Stimulated activated naive CD8-positive, alpha-beta T cell treated with anti-CD3 and anti-CD28 coated beads, Interleukin-15, amount 100 ng/mL, for 72 hours (primary cell): ENCODE measurements at regions not wholly inside any gene's neighbourhood (a gene's known extent, or its start where the extent isn't known, plus 50 kb on each side); places are given as distances from the start of the nearest gene placed in this dataset.

Experiments used
- ATAC-seq: fragments of 150-1000 bp; cut with Tn5 transposase; 2 replicates; pipeline ENCODE4 v1.10.0; 2021; ENCODE audit warnings: mild to moderate bottlenecking, moderate library complexity
- DNase-seq, 2 donors: peaks; one replicate each; pipeline ENCODE4 v3.0.0; 2021 to 2022
- H3K27ac Mint-ChIP-seq, 2 donors: one replicate each; pipeline ENCODE4 v1.8.0; 2022; ENCODE audit warnings: mild to moderate bottlenecking in 2 of 2, mixed read lengths in 2 of 2, moderate library complexity in 2 of 2
- H3K27me3 Mint-ChIP-seq: one replicate; pipeline ENCODE4 v1.8.0; 2022; ENCODE audit warnings: mixed read lengths
- H3K4me1 Mint-ChIP-seq: one replicate; pipeline ENCODE4 v1.8.0; 2022; ENCODE audit warnings: mild to moderate bottlenecking, mixed read lengths
- H3K4me3 Mint-ChIP-seq, 2 donors: one replicate each; pipeline ENCODE4 v1.8.0; 2022; ENCODE audit warnings: mild to moderate bottlenecking in 2 of 2, mixed read lengths in 2 of 2, moderate library complexity in 1 of 2
- H3K9me3 Mint-ChIP-seq, 2 donors: one replicate each; pipeline ENCODE4 v1.8.0; 2022; ENCODE audit warnings: mixed read lengths in 2 of 2

DNA sequence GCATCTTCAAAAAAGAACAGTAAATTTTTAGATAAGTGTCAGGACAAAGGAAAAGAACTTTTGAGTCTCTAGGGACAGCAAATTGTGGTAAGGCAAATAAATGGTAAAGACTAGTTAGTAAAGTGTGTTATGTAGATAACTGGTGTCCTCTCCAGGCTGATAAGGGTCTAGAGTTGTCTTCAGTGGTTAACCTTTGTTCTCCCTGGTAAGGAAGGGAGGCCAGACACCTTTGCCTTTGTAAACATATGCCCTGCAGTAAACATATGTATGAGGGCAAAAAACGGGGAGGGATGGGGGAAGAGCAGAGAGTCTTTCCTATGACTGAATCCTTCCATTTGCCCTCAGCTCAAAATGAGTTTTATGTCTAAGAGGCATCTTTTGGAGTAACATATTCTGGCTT, 384.6 kb downstream of the HNRNPD start:
- no peak for DNase-seq
- no peak for ATAC-seq
- Mint-ChIP-seq H3K9me3 (no peaks in the 10 kb centered on the region), H3K27me3 (peaks cover 8% of the 10 kb centered on the region), H3K4me3 (no peak overlapping the region), H3K27ac (no peak overlapping the region), H3K4me1 (no peaks in the 10 kb centered on the region)

- no peak for ATAC-seq
- Mint-ChIP-seq H3K4me1 (no peaks in the 10 kb centered on the region), H3K9me3 (no peaks in the 10 kb centered on the region), H3K4me3 (no peak overlapping the region), H3K27me3 (peaks cover 8% of the 10 kb centered on the region), H3K27ac (no peak overlapping the region)
- DNase-seq: no peak
These were observed 385.6 kb downstream of the HNRNPD start for GRCh38 chr4:81988178-81988577.

- no peak for DNase-seq
- ATAC-seq: no peak
- peaks cover 8% of the 10 kb centered on the region for H3K27me3 Mint-ChIP-seq
- H3K9me3 Mint-ChIP-seq: no peaks in the 10 kb centered on the region
- H3K4me3 Mint-ChIP-seq: no peak overlapping the region
- H3K4me1 Mint-ChIP-seq: no peaks in the 10 kb centered on the region
- H3K27ac Mint-ChIP-seq: no peak overlapping the region
These were observed 389.0 kb downstream of the HNRNPD start for GRCh38 chr4:81984746-81985145.

GRCh38 chr4:81982846-81983540, 390.8 kb downstream of the HNRNPD start:
- ATAC-seq (no peak), DNase-seq (no peak)
- Mint-ChIP-seq H3K27me3 (peaks cover 4% of the 10 kb centered on the region), H3K27ac (no peak overlapping the region), H3K9me3 (no peaks in the 10 kb centered on the region), H3K4me1 (no peaks in the 10 kb centered on the region), H3K4me3 (no peak overlapping the region)

DNA sequence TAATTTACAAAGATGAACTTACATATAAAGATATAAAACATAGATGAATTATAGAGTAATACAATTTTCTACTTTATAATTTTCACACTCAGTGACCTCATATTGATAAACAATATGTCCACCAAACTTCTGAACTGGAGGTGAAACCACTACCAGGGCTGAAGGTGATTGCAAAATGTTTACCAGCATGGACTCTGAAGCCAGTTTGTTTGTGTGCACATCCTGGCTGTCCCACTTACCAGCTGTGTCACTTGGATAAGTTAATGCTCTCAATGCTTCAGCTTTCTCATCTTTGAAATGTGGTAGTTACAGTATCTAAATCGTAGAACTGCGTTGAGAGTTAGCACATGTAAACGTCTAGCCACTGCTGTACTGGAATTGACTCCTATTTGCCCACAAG, 392.6 kb downstream of the HNRNPD start:
- ATAC-seq (no peak), DNase-seq (no peak)
- no peak overlapping the region for H3K27ac Mint-ChIP-seq
- H3K4me3 Mint-ChIP-seq: no peak overlapping the region
- H3K27me3 Mint-ChIP-seq: no peaks in the 10 kb centered on the region
- peaks cover 5% of the 10 kb centered on the region for H3K4me1 Mint-ChIP-seq
- no peaks in the 10 kb centered on the region for H3K9me3 Mint-ChIP-seq

DNA sequence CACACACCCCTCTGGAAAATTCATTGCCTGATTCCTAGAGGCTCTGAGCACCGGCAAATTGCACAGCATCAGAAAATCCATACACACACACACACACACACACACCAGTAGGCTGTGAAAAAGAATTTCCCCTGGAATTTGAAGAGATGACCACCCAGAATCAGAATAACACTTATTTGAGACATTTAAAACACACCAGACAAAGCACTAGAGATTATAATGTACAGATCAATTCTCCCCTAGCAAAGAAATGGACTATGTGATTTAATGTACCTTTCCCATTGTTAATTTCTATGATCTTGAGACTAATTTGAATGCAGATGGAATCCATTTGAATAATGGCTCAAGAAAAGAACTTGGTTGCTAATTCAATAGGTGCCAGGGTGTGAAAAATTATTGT, 399.3 kb downstream of the HNRNPD start:
- H3K4me3 Mint-ChIP-seq: no peak overlapping the region
- ATAC-seq (no peak), DNase-seq (no peak)

GRCh38 chr4:81971637-81972381, 402.0 kb downstream of the HNRNPD start:
- Mint-ChIP-seq H3K27ac (peak overlapping the region in 1 of 2 donors; percentile 27), H3K4me1 (peaks cover 7% of the 10 kb centered on the region)

More for the DNA sequence above, 399.3 kb downstream of the HNRNPD start:
- Mint-ChIP-seq H3K9me3 (no peaks in the 10 kb centered on the region), H3K27me3 (no peaks in the 10 kb centered on the region), H3K4me1 (peaks cover 12% of the 10 kb centered on the region), H3K27ac (no peak overlapping the region)

DNA sequence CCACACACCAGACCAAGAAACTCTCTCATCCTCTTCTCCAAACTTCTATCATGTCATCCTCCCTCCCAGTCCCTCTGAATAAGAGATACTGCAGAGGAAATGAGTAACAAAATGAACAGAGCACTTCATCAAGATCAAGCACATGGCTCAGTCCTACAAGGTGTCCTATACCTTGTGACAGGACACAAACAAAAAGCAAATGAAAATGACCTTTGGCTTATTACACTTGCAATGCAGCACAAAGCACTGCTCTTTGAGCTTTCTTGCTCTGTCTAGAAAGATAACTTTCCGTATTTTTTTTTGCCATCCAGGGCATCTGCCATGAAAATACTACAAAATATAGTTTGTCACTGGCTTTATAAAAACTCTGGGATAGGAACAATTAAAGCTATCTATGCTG, 402.7 kb downstream of the HNRNPD start:
- H3K4me1 Mint-ChIP-seq: peaks cover 10% of the 10 kb centered on the region
- DNase-seq: no peak
- ATAC-seq: no peak
- no peak overlapping the region for H3K4me3 Mint-ChIP-seq
- H3K27me3 Mint-ChIP-seq: no peaks in the 10 kb centered on the region
- H3K9me3 Mint-ChIP-seq: no peaks in the 10 kb centered on the region
- H3K27ac Mint-ChIP-seq: no peak overlapping the region

More at GRCh38 chr4:81971637-81972381, 402.0 kb downstream of the HNRNPD start:
- Mint-ChIP-seq H3K9me3 (no peaks in the 10 kb centered on the region), H3K4me3 (no peak overlapping the region), H3K27me3 (no peaks in the 10 kb centered on the region)
- DNase-seq (no peak), ATAC-seq (no peak)

DNA sequence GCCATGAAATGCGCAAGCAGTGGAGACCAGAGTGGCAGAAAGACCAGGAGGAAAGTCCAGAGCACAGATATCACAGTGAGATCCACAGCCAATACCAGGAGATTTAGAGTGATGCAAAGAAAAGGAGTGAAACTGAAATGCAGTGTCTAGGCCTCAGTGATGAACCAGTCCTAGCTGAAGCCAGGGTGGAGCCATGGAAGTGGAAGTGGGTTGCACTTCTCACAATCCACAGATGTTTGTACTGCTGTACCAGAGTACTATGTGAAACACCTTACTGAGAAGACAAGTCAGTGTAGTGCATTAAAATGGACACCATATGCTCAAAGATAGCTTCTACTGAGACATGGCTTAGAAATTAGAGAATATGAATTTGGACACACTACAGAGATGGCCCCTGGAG, 403.3 kb downstream of the HNRNPD start:
- Mint-ChIP-seq H3K27me3 (no peaks in the 10 kb centered on the region), H3K4me3 (no peak overlapping the region), H3K4me1 (peaks cover 16% of the 10 kb centered on the region), H3K9me3 (no peaks in the 10 kb centered on the region), H3K27ac (no peak overlapping the region)
- DNase-seq: no peak
- no peak for ATAC-seq

DNA sequence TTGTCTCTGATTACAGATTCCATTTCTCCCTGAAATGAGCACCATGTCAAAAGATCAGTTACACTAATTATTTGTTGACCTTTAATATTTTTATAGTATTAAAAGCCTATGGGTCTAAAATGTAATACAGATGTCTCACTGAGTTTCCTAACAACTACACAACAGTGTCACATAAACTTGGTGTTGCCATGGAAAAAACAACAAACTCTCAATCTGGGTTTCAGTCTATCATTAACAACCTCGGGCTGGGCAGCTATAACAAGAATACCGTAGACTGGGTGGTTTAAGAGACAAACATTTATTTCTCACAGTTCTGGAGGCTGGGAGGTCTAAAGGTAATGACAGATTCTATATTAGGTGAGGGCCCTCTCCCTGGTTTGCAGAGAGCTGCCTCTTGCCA, 407.1 kb downstream of the HNRNPD start:
- H3K4me3 Mint-ChIP-seq: no peak overlapping the region
- H3K4me1 Mint-ChIP-seq: peaks cover 10% of the 10 kb centered on the region
- no peaks in the 10 kb centered on the region for H3K9me3 Mint-ChIP-seq
- DNase-seq (no peak), ATAC-seq (no peak)
- H3K27ac Mint-ChIP-seq: no peak overlapping the region
- no peaks in the 10 kb centered on the region for H3K27me3 Mint-ChIP-seq

- H3K27ac Mint-ChIP-seq: no peak overlapping the region
- H3K27me3 Mint-ChIP-seq: no peaks in the 10 kb centered on the region
- no peak for ATAC-seq
- H3K4me1 Mint-ChIP-seq: peaks cover 10% of the 10 kb centered on the region
- no peak for DNase-seq
- H3K4me3 Mint-ChIP-seq: no peak overlapping the region
- no peaks in the 10 kb centered on the region for H3K9me3 Mint-ChIP-seq
These were observed 407.9 kb downstream of the HNRNPD start for GRCh38 chr4:81965911-81966310.

DNA sequence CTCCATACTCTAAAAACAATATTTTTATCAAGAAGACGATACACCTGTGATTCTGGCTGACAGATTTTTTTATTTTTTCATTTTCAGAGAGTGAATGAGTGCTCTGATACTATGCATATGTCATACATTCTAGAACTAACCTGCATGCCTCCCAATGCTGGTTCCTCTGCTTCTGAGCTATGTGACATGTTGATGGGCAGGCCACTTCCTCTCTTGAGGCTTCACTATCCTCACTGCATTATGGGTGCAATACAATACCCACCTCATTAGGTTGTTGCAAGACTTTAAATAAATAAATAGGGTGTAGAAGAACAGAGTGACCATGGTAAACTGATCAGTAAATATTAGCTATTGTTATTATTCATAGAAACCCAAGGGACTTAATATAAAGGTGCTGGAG, 408.3 kb downstream of the HNRNPD start:
- no peaks in the 10 kb centered on the region for H3K27me3 Mint-ChIP-seq
- no peak overlapping the region for H3K4me3 Mint-ChIP-seq
- peaks cover 10% of the 10 kb centered on the region for H3K4me1 Mint-ChIP-seq
- ATAC-seq (no peak), DNase-seq (no peak)
- no peaks in the 10 kb centered on the region for H3K9me3 Mint-ChIP-seq
- peak overlapping the region in 1 of 2 donors; percentile 70 for H3K27ac Mint-ChIP-seq

DNA sequence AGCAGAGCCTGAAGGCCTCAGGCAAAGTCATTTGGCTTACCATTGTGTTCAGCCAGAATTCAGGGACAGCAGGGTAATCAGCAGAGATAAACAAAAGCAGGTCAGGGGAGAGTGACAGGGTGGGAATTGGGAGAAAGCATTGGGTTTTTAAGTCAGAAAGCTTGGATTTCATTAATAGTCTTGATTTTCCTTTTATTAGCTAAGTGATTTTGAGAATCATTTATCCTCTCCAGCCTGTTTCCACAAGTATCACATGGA, 410.1 kb downstream of the HNRNPD start:
- no peaks in the 10 kb centered on the region for H3K9me3 Mint-ChIP-seq
- ATAC-seq (no peak), DNase-seq (no peak)
- H3K27ac Mint-ChIP-seq: no peak overlapping the region
- no peaks in the 10 kb centered on the region for H3K27me3 Mint-ChIP-seq
- no peak overlapping the region for H3K4me3 Mint-ChIP-seq
- peaks cover 10% of the 10 kb centered on the region for H3K4me1 Mint-ChIP-seq

DNA sequence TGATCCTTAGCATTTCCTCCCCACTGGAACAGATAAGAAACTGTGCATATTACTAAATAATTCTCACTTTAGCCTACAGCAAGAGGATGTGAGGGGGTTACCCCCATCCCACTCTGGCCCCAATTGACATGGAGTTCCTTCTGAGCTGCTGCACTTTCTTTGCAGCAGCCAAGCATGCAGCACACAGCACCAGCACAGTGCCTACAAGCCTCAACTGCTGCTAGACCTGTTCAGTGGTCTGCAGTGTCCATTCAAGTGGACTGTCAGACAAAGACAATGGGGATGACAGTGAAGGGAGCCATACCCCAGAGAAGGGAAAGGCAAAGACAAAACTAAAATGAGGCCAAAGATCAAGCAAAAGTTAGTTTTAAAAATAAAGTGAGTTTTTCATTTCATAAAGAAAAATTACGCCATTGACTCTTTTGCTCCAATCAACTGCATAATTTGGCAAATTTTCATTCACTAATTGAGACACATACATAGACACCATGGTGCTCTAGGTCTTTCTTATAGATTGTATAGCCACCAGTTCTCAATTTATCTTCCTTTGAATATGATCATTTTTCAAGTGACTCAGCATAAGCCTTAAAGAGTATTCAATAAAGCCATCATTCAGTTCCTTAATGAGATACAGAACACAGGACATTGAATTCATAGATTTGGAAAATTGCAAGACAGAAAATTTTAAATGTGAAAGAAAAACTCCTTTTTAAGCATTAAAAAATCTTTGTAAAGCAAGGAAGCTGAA, 410.6 kb downstream of the HNRNPD start:
- DNase-seq: no peak
- Mint-ChIP-seq H3K4me1 (peaks cover 10% of the 10 kb centered on the region), H3K9me3 (no peaks in the 10 kb centered on the region), H3K27ac (peak overlapping the region in 1 of 2 donors; percentile 19), H3K27me3 (no peaks in the 10 kb centered on the region), H3K4me3 (no peak overlapping the region)
- ATAC-seq: no peak

GRCh38 chr4:81960961-81961360, 412.8 kb downstream of the HNRNPD start:
- Mint-ChIP-seq H3K4me1 (peaks cover 7% of the 10 kb centered on the region), H3K9me3 (no peaks in the 10 kb centered on the region), H3K27ac (no peak overlapping the region), H3K4me3 (no peak overlapping the region), H3K27me3 (no peaks in the 10 kb centered on the region)
- DNase-seq (no peak), ATAC-seq (no peak)

DNA sequence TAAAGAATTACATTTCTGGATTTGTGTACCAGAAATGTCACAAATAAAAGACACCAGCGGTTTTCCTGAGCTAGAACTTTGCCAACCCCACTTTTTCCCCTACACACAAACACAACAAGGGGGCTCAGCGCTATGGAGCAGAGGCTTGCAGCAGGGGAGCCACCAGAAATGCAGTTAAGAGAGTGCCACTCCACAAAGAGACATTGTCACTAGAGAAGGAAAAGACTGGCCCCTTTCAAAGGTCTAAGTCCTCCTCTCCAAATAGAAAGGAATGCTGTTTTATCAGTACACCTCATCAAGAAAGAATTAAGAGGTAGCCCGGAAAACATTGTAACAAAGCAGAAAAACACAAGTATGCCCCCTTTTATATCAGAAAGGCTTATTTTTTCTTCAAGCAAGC, 419.5 kb downstream of the HNRNPD start:
- no peak overlapping the region for H3K4me3 Mint-ChIP-seq
- ATAC-seq (no peak), DNase-seq (no peak)
- no peak overlapping the region for H3K27ac Mint-ChIP-seq
- H3K4me1 Mint-ChIP-seq: no peaks in the 10 kb centered on the region
- no peaks in the 10 kb centered on the region for H3K27me3 Mint-ChIP-seq
- H3K9me3 Mint-ChIP-seq: no peaks in the 10 kb centered on the region
